ENCODE measurements at regions not wholly inside any gene's neighbourhood (a gene's known extent, or its start where the extent isn't known, plus 50 kb on each side); places are given as distances from the start of the nearest gene placed in this dataset.

DNA sequence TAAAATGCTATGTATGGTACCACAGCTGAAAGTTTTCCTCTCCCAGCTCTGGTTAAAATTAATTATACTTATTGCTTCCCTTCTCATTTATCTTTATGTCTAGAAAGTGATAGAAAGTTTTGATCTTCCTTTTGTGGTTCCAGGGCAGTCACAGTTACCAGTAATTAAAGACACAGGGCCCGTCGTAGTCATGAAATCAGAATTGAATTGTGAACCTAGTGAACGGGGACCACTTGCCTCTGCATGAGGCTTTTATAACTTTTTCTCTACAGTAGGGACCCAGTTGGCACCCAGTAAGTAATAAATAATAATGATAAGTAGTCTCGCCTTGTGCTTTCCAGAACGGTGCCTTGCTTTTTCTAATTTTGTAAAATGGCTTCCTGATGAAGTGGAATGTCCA is 231.7 kb upstream of the SATB1 start:
- H2BK15ac ChIP-seq (ENCODE audit: low read depth, low read length): no peak overlapping the region
- H3K36me3 Mint-ChIP-seq (ENCODE audit: insufficient read depth in 1 of 3, low read depth in 3 of 3): no peaks in the 10 kb centered on the region
- no peak overlapping the region for H3K27ac Mint-ChIP-seq
- H2AFZ ChIP-seq (ENCODE audit: low read length): no peak overlapping the region
- peaks cover 0 to 4% of the 10 kb centered on the region in 2 experiments; a peak in 1 of 4 replicates for H3K4me1 Mint-ChIP-seq
- no peak overlapping the region for H3K4ac ChIP-seq (ENCODE audit: low read depth, low read length)
- no peak overlapping the region for H3K9ac ChIP-seq (ENCODE audit: extremely low read depth, insufficient read length, low read length)
- TF ChIP-seq, protein P1, sequence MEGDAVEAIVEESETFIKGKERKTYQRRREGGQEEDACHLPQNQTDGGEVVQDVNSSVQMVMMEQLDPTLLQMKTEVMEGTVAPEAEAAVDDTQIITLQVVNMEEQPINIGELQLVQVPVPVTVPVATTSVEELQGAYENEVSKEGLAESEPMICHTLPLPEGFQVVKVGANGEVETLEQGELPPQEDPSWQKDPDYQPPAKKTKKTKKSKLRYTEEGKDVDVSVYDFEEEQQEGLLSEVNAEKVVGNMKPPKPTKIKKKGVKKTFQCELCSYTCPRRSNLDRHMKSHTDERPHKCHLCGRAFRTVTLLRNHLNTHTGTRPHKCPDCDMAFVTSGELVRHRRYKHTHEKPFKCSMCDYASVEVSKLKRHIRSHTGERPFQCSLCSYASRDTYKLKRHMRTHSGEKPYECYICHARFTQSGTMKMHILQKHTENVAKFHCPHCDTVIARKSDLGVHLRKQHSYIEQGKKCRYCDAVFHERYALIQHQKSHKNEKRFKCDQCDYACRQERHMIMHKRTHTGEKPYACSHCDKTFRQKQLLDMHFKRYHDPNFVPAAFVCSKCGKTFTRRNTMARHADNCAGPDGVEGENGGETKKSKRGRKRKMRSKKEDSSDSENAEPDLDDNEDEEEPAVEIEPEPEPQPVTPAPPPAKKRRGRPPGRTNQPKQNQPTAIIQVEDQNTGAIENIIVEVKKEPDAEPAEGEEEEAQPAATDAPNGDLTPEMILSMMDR (conservative IDR thresholded peaks at IDR 0.05): no peak
- H3K27ac ChIP-seq (ENCODE audit: insufficient read length, low read depth, low read length): no peak overlapping the region
- no peaks in the 10 kb centered on the region for H3K23me2 ChIP-seq (ENCODE audit: insufficient read length, low read depth, low read length, poor library complexity, severe bottlenecking)
- no peak overlapping the region for H2BK20ac ChIP-seq (ENCODE audit: low read depth, low read length, poor library complexity, severe bottlenecking)
- H2BK12ac ChIP-seq (ENCODE audit: insufficient read length, low read depth, low read length): no peak overlapping the region
- no peak overlapping the region for H3T11ph ChIP-seq (ENCODE audit: low read length)
- H3K27me3 ChIP-seq (ENCODE audit: insufficient read depth, low read length): no peaks in the 10 kb centered on the region
- H3K4me1 ChIP-seq (ENCODE audit: insufficient read depth, low read length): no peaks in the 10 kb centered on the region
- H3K79me2 ChIP-seq (ENCODE audit: insufficient read depth, low read length): no peaks in the 10 kb centered on the region
- H4K5ac ChIP-seq (ENCODE audit: insufficient read length, low read depth, low read length): no peak overlapping the region
- WGBS (ENCODE audit: extremely low coverage, insufficient read length, low lambda C conversion rate): no CpG with 5 or more reads among the region's 5 CpGs
- no peak overlapping the region for H3K14ac ChIP-seq (ENCODE audit: insufficient read depth, low read length)
- H2BK5ac ChIP-seq (ENCODE audit: insufficient read length, low read length): no peak overlapping the region
- no peak overlapping the region for H3K56ac ChIP-seq (ENCODE audit: insufficient read length, low read depth, low read length)
- no peak for DNase-seq
- H3K9me3 ChIP-seq (ENCODE audit: control insufficient read depth, low read depth, low read length): no peaks in the 10 kb centered on the region
- H3K18ac ChIP-seq (ENCODE audit: insufficient read length, low read depth, low read length): no peak overlapping the region
- H4K20me1 ChIP-seq (ENCODE audit: control insufficient read depth, insufficient read depth, insufficient read length): no peaks in the 10 kb centered on the region
- no peaks in the 10 kb centered on the region for H3K79me1 ChIP-seq (ENCODE audit: insufficient read depth, low read depth, low read length, poor library complexity, severe bottlenecking)
- H2BK120ac ChIP-seq (ENCODE audit: low read depth, low read length, poor library complexity, severe bottlenecking): no peak overlapping the region
- no peak overlapping the region for H2AK5ac ChIP-seq (ENCODE audit: insufficient read length, low read length)
- H4K8ac ChIP-seq (replicated peaks; ENCODE audit: insufficient read length, low read depth, low read length): no peak overlapping the region
- H3K9me3 Mint-ChIP-seq: peaks cover 3 to 6% of the 10 kb centered on the region in 2 experiments; a peak in 3 of 5 replicates
- no peak overlapping the region for H4K91ac ChIP-seq (ENCODE audit: insufficient read length, low read depth, low read length)
- no peak overlapping the region for H3K4me2 ChIP-seq (ENCODE audit: insufficient read depth, insufficient read length, low read length)
- H3K23ac ChIP-seq (ENCODE audit: insufficient read length, low read depth, low read length): no peak overlapping the region
- H3K27me3 Mint-ChIP-seq (ENCODE audit: low read depth): no peaks in the 10 kb centered on the region
- no peak overlapping the region for H3K4me3 Mint-ChIP-seq
